Breast epithelium (tissue), 3 donors: ENCODE measurements at regions not wholly inside any gene's neighbourhood (a gene's known extent, or its start where the extent isn't known, plus 50 kb on each side); places are given as distances from the start of the nearest gene placed in this dataset.

Experiments
- CTCF ChIP-seq, 3 donors: fragments of 450-650 bp; IDR thresholded peaks; one replicate each; pipeline ENCODE4 v1.5.1; 2016 to 2017; ENCODE audit warnings: antibody characterized with exemption in 3 of 3, mild to moderate bottlenecking in 3 of 3, moderate library complexity in 3 of 3
- POLR2A ChIP-seq: fragments of 450-650 bp; IDR thresholded peaks from one replicate; pipeline ENCODE4 v1.6.1; 2016; ENCODE audit warnings: antibody characterized with exemption, mild to moderate bottlenecking, moderate library complexity
- POLR2AphosphoS5 ChIP-seq, 3 donors: sonication (generic); formaldehyde crosslinking; IDR thresholded peaks; one replicate each; pipeline ENCODE4 v1.6.1; 2017; ENCODE audit warnings: antibody characterized with exemption in 3 of 3

GRCh38 chr11:33452836-33453624, 195.8 kb downstream of the HIPK3 start:
- TF ChIP-seq CTCF (IDR thresholded peaks at IDR 0.05) = no peak
- no peak for TF ChIP-seq POLR2A
- TF ChIP-seq POLR2AphosphoS5 (IDR thresholded peaks at IDR 0.05) = no peak
